Smooth muscle cell (in vitro differentiated cells): ENCODE measurements at regions not wholly inside any gene's neighbourhood (a gene's known extent, or its start where the extent isn't known, plus 50 kb on each side); places are given as distances from the start of the nearest gene placed in this dataset.
A peak's percentile ranks its signal among the peaks of the same experiment; 100 is the strongest.

ENCODE experiments used
- DNase-seq: peaks from one replicate; lab custom pipeline; 2025; ENCODE audit not compliant: unreplicated experiment; lab: John Stamatoyannopoulos, UW
- H2AFZ ChIP-seq: fragments of 200-600 bp; sonication (generic); 2 replicates; pipeline ENCODE4 v1.6.0; 2016; ENCODE audit warnings: antibody characterized with exemption, low read depth, mild to moderate bottlenecking
- H3F3A ChIP-seq: fragments of 200-600 bp; sonication (generic); 2 replicates; pipeline ENCODE4 v1.6.0; 2017; ENCODE audit warnings: antibody characterized with exemption, low read depth
- H3K27ac ChIP-seq: fragments of 200-600 bp; sonication (generic); 2 replicates; pipeline ENCODE4 v1.5.1; 2016; ENCODE audit warnings: low read depth, mild to moderate bottlenecking
- H3K27me3 ChIP-seq: fragments of 200-600 bp; sonication (generic); 2 replicates; pipeline ENCODE4 v1.6.1; 2016; ENCODE audit warnings: low read depth, mild to moderate bottlenecking
- H3K36me3 ChIP-seq: fragments of 200-600 bp; sonication (generic); 2 replicates; pipeline ENCODE4 v1.5.1; 2016; ENCODE audit warnings: low read depth
- H3K4me1 ChIP-seq: fragments of 200-600 bp; sonication (generic); 2 replicates; pipeline ENCODE4 v1.5.1; 2016; ENCODE audit warnings: low read depth
- H3K4me2 ChIP-seq: fragments of 200-600 bp; sonication (generic); 2 replicates; pipeline ENCODE4 v1.6.0; 2016; ENCODE audit warnings: mild to moderate bottlenecking
- H3K4me3 ChIP-seq: fragments of 200-600 bp; sonication (generic); 2 replicates; pipeline ENCODE4 v1.5.1; 2016; ENCODE audit warnings: mild to moderate bottlenecking
- H3K79me2 ChIP-seq: fragments of 200-600 bp; sonication (generic); 2 replicates; pipeline ENCODE4 v1.6.0; 2016; ENCODE audit warnings: low read depth, mild to moderate bottlenecking
- H3K9ac ChIP-seq: fragments of 200-600 bp; sonication (generic); 2 replicates; pipeline ENCODE4 v1.6.0; 2016; ENCODE audit warnings: low read depth
- H3K9me3 ChIP-seq: fragments of 200-600 bp; sonication (generic); replicated peaks from 2 replicates; pipeline ENCODE4 v1.5.1; 2016; ENCODE audit warnings: low read depth
- H4K20me1 ChIP-seq: fragments of 200-600 bp; sonication (generic); 2 replicates; pipeline ENCODE4 v1.6.0; 2016; ENCODE audit warnings: low read depth
- CTCF ChIP-seq: fragments of 200-600 bp; sonication (generic); IDR thresholded peaks from 2 replicates; pipeline ENCODE4 v1.5.1; 2017; ENCODE audit warnings: borderline replicate concordance, mild to moderate bottlenecking, antibody characterized with exemption; ENCODE audit not compliant: insufficient read depth, poor library complexity, severe bottlenecking
- WGBS: methylation state at CpG from one replicate; pipeline ENCODE4 v1.1.7; 2016; ENCODE audit warnings: low lambda C conversion rate; 5-methylcytosine and 5-hydroxymethylcytosine counted together

- H3K9me3 ChIP-seq, result no peaks in the 10 kb centered on the region
- H3K4me1 ChIP-seq, result no peaks in the 10 kb centered on the region
- no peaks in the 10 kb centered on the region for H4K20me1 ChIP-seq
- no peaks in the 10 kb centered on the region for H3K27me3 ChIP-seq
- DNase-seq, result no peak
- no peaks in the 10 kb centered on the region for H3K36me3 ChIP-seq
- no peak for TF ChIP-seq CTCF
- no peak overlapping the region for H2AFZ ChIP-seq
- H3K4me3 ChIP-seq, result no peak overlapping the region
- no peak overlapping the region for H3K4me2 ChIP-seq
- no peaks in the 10 kb centered on the region for H3F3A ChIP-seq
- over 99% methylated on average over 4 of the region's 4 CpGs for WGBS
- H3K9ac ChIP-seq, result no peak overlapping the region
- H3K27ac ChIP-seq, result no peak overlapping the region
- no peaks in the 10 kb centered on the region for H3K79me2 ChIP-seq
Measured at GRCh38 chr3:29004885-29005599, 275.8 kb upstream of the RBMS3 start.

- Histone ChIP-seq H3K27ac (no peak overlapping the region), H3K4me1 (peaks cover 6% of the 10 kb centered on the region), H3K9me3 (no peaks in the 10 kb centered on the region), H3K36me3 (no peaks in the 10 kb centered on the region), H3F3A (no peaks in the 10 kb centered on the region), H3K4me3 (no peak overlapping the region), H3K27me3 (no peaks in the 10 kb centered on the region), H3K9ac (no peak overlapping the region), H3K79me2 (no peaks in the 10 kb centered on the region), H3K4me2 (no peak overlapping the region), H4K20me1 (no peaks in the 10 kb centered on the region), H2AFZ (no peak overlapping the region)
- no peak for DNase-seq
- TF ChIP-seq CTCF, result no peak
Measured at GRCh38 chr3:29005862-29006261, 275.0 kb upstream of the RBMS3 start.

GRCh38 chr3:29011441-29011840 lies 269.4 kb upstream of the RBMS3 start:
- no peak overlapping the region for H3K9ac ChIP-seq
- TF ChIP-seq CTCF, result no peak
- H3K79me2 ChIP-seq, result no peaks in the 10 kb centered on the region
- H4K20me1 ChIP-seq, result no peaks in the 10 kb centered on the region
- no peaks in the 10 kb centered on the region for H3K9me3 ChIP-seq
- no peak overlapping the region for H3K27ac ChIP-seq
- no peak for DNase-seq
- H3K27me3 ChIP-seq, result no peaks in the 10 kb centered on the region
- peaks cover 15% of the 10 kb centered on the region for H3K4me1 ChIP-seq
- H3K36me3 ChIP-seq, result no peaks in the 10 kb centered on the region
- 97% methylated on average over 2 of the region's 2 CpGs for whole genome bisulfite sequencing
- no peak overlapping the region for H3K4me2 ChIP-seq
- no peak overlapping the region for H2AFZ ChIP-seq
- no peaks in the 10 kb centered on the region for H3F3A ChIP-seq
- H3K4me3 ChIP-seq, result no peak overlapping the region

- H3K36me3 ChIP-seq, result no peaks in the 10 kb centered on the region
- H3K27me3 ChIP-seq, result no peaks in the 10 kb centered on the region
- no peak overlapping the region for H3K4me3 ChIP-seq
- no peak for DNase-seq
- no peak overlapping the region for H3K27ac ChIP-seq
- peaks cover 15% of the 10 kb centered on the region for H3K4me1 ChIP-seq
- no peak for TF ChIP-seq CTCF
- no peaks in the 10 kb centered on the region for H4K20me1 ChIP-seq
- H3K4me2 ChIP-seq, result no peak overlapping the region
- WGBS, result 96% methylated on average over 3 of the region's 3 CpGs
- no peaks in the 10 kb centered on the region for H3K79me2 ChIP-seq
- no peak overlapping the region for H3K9ac ChIP-seq
- no peaks in the 10 kb centered on the region for H3K9me3 ChIP-seq
- H2AFZ ChIP-seq, result peak overlapping the region; percentile 29
- no peaks in the 10 kb centered on the region for H3F3A ChIP-seq
Measured at GRCh38 chr3:29011966-29012365, 268.9 kb upstream of the RBMS3 start.
